NB4 (cell line): ENCODE measurements at regions not wholly inside any gene's neighbourhood (a gene's known extent, or its start where the extent isn't known, plus 50 kb on each side); places are given as distances from the start of the nearest gene placed in this dataset.
"Not testable (repeated sequence)": the region's sequence is repeated elsewhere in the genome, so short reads cannot be mapped to it uniquely, and the experiment has no call there.

ENCODE experiments used
- DNase-seq: peaks from one replicate; pipeline ENCODE4 v3.0.0; 2010; ENCODE audit warnings: low read depth
- H3K4me3 ChIP-seq: one replicate; pipeline ENCODE4 v1.5.1; 2011; ENCODE audit warnings: mild to moderate bottlenecking, low read depth, low read length, moderate library complexity
- MYC ChIP-seq: IDR thresholded peaks from 2 replicates; pipeline ENCODE4 v1.6.1; 2011; ENCODE audit warnings: low read depth, low read length
- POLR2A ChIP-seq: IDR thresholded peaks from 2 replicates; pipeline ENCODE4 v1.6.1; 2011; ENCODE audit warnings: mild to moderate bottlenecking; ENCODE audit not compliant: insufficient read length; ENCODE audit errors: extremely low read depth
- TF ChIP-seq, protein P1 (sequence below): IDR thresholded peaks from one replicate; pipeline ENCODE4 v1.5.1; 2012; ENCODE audit warnings: low read depth, low read length
- TF ChIP-seq, protein P2 (sequence below): IDR thresholded peaks from 2 replicates; pipeline ENCODE4 v1.6.1; 2011; ENCODE audit warnings: low read depth, low read length

DNA sequence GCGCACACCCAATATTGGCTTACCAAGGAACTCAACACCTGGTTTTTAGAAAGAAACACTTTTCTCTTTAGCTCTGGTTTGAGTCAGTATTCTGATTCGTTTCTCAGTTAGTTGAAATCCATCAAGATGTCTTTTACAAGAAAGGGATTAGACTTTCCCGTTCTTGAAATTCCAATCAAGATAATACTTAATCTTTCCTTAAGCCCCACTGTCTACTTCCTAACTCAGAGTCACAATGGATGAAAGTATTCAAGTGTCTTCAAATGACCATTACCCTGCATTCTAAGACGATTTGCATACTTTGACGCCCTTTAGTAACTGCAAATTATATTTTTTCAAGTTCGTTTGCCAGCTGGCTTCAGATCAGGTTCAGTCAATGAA is 189.8 kb downstream of the USP22 start:
- no peak for DNase-seq
- TF ChIP-seq MYC = no peak
- TF ChIP-seq, protein P1, sequence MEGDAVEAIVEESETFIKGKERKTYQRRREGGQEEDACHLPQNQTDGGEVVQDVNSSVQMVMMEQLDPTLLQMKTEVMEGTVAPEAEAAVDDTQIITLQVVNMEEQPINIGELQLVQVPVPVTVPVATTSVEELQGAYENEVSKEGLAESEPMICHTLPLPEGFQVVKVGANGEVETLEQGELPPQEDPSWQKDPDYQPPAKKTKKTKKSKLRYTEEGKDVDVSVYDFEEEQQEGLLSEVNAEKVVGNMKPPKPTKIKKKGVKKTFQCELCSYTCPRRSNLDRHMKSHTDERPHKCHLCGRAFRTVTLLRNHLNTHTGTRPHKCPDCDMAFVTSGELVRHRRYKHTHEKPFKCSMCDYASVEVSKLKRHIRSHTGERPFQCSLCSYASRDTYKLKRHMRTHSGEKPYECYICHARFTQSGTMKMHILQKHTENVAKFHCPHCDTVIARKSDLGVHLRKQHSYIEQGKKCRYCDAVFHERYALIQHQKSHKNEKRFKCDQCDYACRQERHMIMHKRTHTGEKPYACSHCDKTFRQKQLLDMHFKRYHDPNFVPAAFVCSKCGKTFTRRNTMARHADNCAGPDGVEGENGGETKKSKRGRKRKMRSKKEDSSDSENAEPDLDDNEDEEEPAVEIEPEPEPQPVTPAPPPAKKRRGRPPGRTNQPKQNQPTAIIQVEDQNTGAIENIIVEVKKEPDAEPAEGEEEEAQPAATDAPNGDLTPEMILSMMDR = no peak
- TF ChIP-seq POLR2A = no peak
- TF ChIP-seq, protein P2, sequence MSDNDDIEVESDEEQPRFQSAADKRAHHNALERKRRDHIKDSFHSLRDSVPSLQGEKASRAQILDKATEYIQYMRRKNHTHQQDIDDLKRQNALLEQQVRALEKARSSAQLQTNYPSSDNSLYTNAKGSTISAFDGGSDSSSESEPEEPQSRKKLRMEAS = no peak
- peak overlapping the region; percentile 55 for H3K4me3 ChIP-seq

DNA sequence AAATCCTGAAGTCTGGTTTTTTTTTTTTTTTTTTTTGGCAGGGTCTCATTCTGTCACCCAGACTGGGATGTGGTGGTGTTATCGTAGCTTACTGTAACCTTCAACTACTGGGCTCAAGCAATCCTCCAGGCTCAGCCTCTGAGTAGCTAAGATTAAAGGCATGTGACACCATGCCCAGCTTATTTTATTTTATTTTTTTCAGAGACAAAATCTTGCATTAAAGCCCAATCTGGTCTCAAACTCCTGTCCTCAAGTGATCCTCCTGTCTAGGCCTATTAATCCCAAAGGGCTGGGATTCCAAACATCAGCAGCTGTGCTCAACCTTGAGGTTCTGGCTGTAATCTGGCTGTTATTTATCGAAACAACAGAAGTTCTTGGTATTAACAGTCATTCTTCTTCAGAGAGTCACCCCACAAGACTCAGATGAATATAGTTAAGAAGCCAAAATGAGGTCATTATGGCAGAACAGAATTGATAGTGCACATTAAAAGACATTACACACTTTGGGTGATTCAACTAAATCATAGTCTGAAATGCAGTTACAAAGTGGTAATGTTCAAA is 186.8 kb downstream of the USP22 start:
- DNase-seq, H3K4me3 ChIP-seq: not testable (repeated sequence)

DNA sequence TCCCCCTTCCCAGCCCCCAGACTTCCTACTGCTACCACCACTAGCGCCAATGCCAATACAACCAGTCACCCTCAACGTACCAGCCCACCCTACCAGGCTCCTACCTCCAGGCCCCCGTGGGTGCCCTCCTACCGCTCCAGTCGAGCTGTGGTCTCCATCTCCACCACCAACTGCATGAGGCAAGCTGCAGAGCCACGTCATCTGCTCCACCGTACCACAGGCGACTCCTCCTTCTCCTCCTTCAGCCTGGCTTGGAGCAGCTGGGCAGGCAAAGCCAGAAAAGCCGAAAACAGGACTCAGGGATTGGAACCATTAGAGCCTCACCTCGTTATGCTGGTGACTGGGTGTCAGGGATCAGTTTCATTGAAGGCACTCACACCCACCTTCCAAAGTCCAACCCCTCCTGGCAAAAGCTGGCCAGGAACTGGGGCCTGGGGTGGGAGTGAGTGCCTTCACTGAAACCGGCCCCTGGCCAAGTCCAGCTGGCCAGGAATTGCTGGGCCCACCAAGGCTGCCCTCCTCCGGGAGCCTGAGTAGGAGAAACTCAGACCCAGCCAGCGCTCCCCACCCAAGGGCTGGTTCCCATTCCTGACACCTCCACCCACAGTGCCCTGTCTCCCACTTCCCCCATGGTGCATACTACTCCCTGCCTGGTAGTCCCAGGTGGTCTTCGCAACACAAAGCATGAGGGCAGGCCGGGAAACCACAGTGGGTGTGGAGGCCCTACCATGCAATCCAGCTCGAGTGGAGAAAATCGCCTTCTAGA is 176.2 kb downstream of the USP22 start:
- not testable (repeated sequence) for H3K4me3 ChIP-seq, DNase-seq

DNA sequence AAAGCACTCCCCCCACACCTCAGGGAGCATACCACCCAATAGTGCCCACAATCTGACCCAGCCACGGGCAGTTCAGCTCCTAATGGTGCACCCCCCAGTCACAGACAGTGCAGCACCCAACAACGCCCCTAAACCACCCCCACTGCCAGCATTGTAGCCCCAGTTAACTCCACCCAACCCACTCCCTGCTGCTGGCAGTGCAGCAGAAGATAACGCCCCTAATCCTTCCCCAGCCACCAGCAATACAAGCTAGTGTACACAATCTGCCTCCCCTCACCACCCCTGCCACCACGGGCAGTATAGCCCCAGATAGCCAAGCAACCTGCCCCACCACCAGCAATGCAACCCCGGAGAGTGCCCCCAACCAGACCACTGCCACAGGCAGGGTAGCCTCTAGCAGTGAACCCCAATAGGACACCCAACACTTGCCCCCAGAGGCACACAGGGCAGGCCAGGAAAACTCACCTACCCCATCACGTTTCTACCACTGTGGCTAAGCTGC is 175.3 kb downstream of the USP22 start:
- not testable (repeated sequence) for DNase-seq, H3K4me3 ChIP-seq

DNA sequence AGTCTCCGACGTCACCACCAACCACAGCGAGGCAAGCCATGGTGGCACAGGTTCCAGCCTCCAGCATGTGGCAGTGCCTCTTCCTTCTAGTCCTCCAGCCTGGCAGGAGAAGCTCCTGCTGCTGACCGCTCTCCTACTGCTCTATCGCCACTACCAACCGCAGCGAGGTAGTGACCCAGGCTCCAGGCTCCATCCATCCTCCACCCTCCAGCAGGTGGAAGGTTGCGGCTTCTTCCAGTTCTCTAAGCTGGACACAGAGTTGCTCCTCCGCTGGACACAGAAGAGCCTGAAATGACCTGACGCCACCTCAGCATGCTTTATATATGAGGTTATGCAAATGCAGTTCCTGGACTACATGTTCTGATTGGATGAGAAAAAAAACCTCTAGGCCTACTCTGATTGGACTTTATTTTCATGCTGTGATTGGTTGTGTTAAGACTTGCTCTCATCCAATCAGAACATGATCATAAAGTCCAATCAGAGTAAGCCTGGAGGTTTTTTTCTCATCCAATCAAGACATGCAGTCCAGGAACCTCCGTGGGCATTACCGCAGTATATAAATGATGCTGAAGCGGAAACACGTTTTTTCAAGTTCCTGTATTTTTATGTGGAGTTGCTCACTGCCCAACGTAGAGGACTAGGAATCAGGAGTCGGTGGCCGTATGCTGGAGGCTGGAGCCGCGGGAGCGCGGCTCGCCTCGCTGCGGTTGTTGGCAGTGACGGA is 174.7 kb downstream of the USP22 start:
- DNase-seq, H3K4me3 ChIP-seq: not testable (repeated sequence)

DNA sequence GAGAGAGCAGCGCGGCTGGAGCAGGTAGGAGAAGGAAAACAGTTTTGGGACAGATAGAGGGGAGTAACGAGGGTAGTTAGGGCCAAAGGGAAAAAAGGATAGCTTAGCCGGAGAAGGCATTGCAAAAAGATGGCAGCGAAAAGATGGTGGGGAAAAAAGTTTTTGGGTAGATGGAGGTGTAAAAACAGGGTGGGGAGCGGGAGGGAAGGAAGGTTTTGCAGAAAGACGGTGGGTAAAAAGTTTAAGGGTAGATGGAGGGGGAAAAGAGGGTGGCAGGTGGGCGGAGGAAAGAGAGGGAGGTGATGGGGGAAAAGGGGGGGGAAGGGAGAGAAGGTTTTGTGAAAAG is 174.2 kb downstream of the USP22 start:
- not testable (repeated sequence) for DNase-seq, H3K4me3 ChIP-seq

DNA sequence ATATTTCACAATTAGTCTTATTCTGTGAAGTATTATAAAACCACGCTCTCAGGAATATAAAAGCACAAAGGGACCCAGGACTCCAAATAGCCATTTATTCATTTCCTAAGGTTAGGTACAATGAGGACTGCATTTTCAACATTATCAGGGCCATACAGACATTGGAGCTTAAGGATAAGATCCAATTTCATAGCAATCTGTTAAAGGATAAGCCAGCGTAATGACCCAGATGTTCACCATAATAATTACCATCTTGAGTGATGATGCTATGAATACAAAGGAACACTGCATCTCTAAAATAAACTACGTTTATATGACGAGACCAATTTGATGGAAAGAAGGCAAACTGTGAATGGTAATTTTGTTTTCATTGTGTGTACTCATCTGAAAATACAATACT is 169.6 kb downstream of the USP22 start:
- DNase-seq, H3K4me3 ChIP-seq: not testable (repeated sequence)

DNA sequence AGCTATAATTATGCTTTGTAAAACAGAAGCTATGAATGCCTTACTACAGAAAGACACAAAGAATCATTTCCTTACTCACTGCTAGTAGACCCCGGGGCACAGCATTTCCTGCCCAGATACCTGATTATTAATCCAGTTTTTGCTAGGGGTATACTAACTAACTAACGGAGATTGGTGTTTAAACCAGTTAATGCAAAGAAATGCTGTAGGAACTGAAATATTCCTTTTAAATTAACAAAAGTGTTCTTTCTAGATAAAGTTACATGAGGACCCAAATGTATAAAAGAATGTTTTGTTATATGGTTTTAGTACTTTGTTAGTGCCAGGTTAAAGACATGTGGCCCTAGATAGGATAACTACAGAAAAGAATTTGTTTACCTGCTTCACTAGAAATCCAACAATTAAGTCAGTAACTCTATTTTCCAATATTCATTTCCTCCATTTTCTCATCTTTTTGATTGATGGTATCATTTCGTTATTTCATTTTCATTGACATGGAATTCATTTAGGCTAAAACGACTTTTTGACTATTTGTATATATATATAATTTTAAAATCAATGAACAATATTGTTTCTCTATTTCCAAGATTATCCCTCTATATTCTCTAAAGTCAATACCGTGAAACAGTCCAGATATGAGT is 169.0 kb downstream of the USP22 start:
- DNase-seq, H3K4me3 ChIP-seq: not testable (repeated sequence)

DNA sequence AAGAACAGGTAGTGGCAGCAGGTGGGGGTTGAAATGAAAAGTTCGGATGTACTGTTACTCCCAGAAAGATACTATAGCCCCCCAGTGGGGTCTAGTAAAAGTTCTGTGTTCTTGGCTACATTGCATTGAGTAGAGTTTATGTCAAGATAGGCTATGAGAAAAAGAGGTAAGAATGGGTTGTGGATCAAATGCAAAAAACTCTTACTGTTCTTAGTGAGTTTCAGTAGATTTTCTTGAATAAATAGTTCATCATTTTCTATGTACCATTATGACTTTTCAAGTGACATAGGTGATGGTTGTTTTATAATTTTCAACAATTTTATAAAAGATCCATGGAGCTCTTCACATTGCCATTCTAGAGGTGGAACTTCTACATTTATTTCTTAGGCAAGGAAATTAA is 165.4 kb downstream of the USP22 start:
- not testable (repeated sequence) for H3K4me3 ChIP-seq, DNase-seq

DNA sequence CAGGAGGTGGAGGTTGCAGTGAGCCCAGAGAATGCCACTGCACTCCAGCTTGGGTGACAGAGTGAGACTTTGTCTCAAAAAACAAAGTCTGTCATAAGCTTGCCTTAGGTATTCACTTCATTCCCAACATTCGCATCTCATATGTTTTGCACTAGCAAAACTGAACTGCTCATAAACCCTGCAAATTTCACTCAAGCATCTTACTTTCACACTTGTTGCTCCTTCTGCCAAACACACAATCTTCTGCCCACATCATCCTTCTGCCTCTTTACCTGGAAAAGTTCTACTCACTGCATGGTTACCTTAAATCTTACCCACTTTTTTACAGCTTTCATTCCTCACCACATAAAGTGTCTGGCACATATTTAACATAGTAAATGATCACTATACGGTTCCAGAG is 152.5 kb downstream of the USP22 start:
- TF ChIP-seq MYC = no peak
- TF ChIP-seq, protein P1 = no peak
- no peak for TF ChIP-seq POLR2A
- TF ChIP-seq, protein P2 = no peak
- DNase-seq = no peak
- H3K4me3 ChIP-seq = no peak overlapping the region

DNA sequence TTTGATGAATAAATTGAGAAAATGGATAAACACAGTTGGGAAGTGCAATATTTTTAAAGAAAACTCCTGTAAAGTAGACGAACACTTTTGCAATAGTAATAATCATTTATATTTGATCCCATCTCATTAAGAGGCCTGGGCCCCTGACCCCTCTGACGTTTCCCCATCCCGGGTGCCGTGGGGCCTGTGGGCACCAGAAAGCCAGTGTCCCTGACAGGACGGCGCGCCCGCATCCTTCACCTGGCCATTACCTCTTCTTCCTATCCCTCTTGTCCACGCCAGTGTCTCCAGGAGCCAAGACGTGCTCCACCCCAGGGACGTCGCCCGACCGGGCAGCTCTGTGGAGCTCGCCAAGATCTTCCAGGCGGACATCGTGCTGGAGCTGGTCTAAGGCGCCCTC is 147.4 kb downstream of the USP22 start:
- DNase-seq = not testable (repeated sequence)

More for the DNA sequence above, 147.4 kb downstream of the USP22 start:
- not testable (repeated sequence) for H3K4me3 ChIP-seq
